HG03066 (cell line): ENCODE measurements at regions not wholly inside any gene's neighbourhood (a gene's known extent, or its start where the extent isn't known, plus 50 kb on each side); places are given as distances from the start of the nearest gene placed in this dataset.

Source experiments
- ATAC-seq: cut with Tn5 transposase; IDR thresholded peaks from one replicate; pipeline ENCODE4 v1.9.1; 2021; ENCODE audit warnings: low read depth; ENCODE audit not compliant: unreplicated experiment

DNA sequence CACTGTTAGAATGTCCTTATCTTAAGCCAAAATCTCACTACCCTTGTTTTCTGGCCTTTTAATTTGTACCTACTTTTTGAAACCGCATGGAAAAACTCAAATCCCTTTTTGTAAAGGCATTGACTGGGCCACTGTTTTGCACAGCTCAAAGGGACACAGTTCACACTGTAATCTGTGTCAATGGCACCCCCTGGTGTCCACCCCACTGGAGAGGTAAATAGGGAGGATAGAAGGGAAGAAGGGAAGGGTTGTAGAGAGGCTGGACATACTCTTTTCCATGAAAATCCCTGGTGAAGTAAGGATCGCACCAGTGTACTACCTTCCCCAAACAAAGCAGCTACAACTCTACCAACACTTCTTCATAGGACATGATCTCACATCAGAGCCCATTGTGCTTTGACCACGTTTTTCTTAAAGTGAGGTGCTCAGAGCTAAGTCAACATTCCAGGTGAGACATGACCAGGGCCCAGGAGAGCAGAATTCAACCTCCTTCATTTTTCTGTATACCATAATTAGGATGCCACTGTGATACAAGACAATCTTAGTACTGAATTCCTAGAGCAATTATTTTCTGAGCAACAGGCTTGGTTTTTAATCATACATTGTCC lies 92.4 kb upstream of the RMDN2 start:
- ATAC-seq, result peak; percentile 49

GRCh38 chr2:37833423-37833822 lies 91.7 kb upstream of the RMDN2 start:
- no peak for ATAC-seq

- ATAC-seq, result no peak
Observed at GRCh38 chr2:37836270-37836669, 88.8 kb upstream of the RMDN2 start.

GRCh38 chr2:37836711-37837110 lies 88.4 kb upstream of the RMDN2 start:
- no peak for ATAC-seq

DNA sequence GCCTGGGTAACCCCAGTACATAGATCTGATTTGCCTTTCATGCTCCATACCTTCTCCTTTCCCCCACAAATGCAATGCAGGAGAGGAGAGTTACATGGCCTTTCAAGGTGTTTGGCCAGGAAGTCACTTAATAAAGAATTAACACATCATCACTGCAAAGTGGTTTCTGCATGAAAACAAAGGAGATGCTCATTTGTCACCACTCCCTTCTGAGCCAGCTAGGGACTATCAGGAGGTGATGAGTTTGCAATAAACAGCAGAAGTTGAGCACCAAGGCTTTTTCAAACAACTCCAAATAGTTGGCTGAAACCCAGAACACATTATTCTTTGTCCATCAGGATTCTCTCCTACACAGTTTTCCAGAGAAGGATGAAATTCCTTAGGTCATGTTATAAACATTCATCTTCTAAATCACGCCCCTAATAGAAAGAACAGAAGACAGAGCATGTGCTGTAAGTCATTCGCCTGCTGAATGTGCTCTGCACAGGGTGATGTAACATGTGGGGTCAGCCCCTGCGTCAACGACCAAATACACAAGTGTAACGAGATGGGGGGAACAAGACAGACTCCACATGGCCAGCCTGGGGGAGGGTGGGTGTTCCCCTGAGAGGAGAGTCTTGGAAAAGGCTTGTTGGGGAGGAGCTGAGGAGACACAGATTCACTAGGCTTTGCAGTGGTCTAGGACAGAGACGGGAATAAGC lies 87.3 kb upstream of the RMDN2 start:
- no peak for ATAC-seq

DNA sequence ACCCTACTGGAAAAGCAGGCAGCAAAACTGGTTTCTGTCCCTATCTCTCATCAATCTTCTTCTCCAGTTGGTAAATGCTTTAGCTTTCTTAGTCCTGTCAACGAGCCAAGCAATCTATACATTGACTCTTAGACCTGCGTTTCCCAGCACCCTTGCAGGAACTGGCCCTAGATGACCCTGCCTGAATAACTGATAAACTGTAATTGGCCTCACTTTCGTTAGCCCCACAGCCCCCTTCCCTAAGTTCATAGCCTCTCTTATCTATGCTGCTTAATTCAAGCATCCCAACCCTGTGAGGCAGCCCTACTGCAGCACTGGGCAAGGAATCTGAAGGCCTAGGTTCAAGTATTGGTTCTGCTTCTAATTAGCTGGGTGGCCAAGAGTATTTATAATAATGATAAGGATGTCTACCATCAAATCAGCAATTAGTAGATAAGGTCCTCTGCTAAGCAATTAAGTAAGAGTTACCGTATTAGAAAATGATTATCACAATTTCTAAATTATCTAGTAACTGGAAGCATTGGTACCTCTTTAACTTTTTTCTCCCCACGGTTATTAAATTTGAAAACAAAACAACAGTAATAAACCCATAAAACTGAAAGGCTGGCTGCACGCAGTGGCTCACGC lies 86.4 kb upstream of the RMDN2 start:
- no peak for ATAC-seq

GRCh38 chr2:37839991-37840390 lies 85.1 kb upstream of the RMDN2 start:
- no peak for ATAC-seq

DNA sequence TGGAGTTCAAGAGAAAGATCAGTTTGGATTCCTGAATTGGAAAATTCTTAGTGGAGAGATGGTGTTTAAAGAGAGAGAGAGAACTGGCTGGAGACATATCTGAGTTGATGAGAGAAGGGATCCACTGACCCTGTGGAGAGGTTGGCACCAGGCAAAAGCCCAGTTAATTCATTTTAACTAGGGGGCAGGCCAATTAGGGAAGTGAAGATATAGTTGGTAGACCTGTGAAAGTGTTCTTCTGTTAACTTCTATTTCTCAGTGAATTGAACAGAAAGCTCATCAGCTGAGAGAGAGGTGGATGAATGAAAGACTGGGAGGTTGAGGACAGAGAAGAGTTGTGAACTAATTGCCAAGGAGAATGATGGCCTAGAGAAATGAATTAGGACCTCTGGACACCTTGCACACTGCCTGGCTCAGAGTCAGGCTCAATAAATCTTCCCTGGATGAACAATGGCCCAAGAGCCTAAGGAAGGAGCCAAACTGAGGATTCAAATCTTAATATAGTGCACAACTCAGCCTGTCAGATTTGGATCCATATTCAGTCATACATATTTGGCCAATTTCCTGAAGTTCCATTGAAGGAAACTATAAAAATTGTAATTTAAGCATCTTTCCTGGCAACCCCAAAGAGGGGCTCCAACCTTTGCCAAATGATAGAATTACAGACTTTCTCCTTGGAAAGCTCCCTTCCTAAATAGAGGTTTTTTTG lies 82.2 kb upstream of the RMDN2 start:
- no peak for ATAC-seq

DNA sequence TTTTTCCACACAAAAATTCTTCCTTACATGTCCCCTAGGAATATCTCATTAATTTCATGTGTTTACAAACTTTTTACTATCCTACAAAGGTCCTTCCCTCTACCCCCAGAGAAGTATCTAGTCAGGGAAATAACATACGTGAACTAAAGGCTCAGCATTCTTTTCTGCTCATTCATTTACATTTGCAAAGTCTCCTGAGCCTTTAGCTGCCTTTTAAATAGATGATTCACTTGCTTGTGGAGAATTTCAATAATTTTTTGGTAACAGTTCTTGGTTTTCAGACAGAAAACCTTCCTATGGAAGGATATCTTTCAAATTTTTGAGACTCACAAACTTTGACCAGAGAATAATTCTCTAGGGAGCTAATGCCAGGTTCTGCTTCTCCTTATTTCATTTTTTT lies 81.5 kb upstream of the RMDN2 start:
- ATAC-seq, result no peak

DNA sequence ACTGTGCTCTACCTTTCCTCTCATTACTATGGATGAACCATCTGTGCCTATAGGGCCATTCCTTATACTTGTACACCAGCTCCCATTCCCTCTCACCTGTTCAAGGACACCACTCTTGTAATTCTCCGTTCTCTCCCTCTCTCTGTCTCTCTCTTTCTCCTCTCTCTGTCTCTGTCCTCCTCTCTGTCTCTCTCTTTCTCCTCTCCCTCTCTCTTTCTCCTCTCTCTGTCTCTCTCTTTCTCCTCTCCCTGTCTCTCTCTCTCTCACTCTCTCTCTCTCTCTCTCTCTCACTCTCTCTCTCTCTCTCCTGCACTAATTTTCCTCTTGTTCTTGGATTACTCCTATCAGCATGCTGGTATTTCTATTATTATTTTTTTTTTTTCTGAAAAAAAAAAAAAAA lies 78.9 kb upstream of the RMDN2 start:
- no peak for ATAC-seq

DNA sequence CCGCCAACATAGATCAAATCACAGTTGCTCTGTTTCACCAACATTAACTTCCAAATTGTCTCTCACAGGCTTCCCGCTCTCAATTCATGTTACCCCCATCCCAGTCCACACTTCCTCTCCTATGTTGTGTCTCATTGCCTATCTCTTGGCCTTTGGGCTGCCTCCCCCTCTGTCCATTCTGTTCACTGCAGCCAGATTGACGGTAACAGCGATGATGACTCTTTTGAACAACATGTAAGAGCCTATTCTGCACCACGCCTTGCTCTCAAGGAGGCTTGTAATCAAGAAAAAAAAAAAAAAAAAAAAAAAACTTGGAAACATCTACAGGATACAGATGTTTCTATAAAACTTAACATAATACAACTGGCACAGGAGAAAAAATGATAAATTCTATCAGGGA lies 77.3 kb upstream of the RMDN2 start:
- ATAC-seq, result no peak

- ATAC-seq, result no peak
Observed at GRCh38 chr2:37848451-37848850, 76.6 kb upstream of the RMDN2 start.

GRCh38 chr2:37849911-37850310 lies 75.2 kb upstream of the RMDN2 start:
- ATAC-seq, result no peak

GRCh38 chr2:37851428-37851827 lies 73.7 kb upstream of the RMDN2 start:
- peak; percentile 21 for ATAC-seq

DNA sequence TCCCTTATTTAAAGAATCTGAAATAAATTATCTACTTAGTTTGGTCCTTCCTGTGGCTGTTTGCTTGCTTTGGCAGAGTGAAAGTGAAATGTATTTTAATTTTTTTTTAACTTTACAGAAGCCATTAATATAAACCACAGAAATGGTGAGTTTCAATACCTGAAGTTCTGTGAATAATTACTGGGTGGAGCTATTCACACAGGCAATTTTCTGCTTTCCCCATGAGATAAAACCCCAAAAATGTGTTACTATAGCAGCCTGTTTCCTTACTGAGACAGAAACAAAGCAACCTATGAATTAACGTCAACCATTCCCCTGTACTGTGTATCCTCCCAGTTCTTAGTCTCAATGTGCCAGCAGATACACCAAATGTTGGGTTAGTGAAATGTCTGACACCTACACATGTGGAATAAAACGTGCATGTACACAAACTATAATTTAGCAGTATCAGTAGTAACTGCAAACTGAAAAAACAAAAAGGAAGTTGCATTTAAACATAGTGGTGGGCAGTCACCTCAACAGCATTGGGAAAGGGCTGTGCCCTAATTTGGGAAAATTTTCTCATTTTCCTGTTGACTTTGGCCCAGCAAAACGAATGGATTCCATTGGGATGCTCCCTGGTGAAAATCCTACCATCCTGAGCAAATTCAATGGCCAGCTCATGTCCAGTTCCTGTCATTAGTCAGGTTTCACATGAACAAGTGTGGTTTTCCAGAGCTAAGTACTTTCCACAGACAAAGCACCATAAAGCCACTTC lies 73.1 kb upstream of the RMDN2 start:
- peak; percentile 83 for ATAC-seq

GRCh38 chr2:37852585-37853014 lies 72.5 kb upstream of the RMDN2 start:
- ATAC-seq, result no peak

DNA sequence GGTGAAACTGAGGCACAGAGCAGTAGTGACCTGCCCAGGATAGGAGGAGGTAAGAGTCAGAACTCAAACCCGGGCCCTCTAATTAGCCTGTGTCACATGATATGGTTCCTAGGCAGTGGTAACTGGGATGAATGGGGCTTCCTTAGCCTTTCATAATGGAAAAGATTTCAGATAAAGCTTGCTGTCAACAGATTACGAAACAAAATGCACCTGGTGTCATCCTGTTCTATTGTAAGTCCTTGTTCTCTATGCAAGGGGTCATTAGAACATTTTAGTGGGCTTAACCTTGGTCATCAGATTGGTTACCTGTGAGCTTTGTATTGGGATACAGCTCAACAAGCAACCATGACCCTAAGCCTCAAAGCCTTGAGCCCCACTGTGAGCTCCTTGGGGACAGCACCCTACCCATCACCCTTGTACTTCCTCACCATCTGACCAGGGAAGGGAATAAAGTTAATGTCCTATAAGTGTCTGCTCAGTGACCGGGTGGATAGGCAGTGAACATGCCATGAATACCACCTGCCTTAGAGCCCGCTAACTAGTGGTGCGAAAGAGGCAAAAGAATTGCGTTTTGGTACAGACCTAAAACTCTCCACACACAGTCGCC lies 70.3 kb upstream of the RMDN2 start:
- no peak for ATAC-seq

DNA sequence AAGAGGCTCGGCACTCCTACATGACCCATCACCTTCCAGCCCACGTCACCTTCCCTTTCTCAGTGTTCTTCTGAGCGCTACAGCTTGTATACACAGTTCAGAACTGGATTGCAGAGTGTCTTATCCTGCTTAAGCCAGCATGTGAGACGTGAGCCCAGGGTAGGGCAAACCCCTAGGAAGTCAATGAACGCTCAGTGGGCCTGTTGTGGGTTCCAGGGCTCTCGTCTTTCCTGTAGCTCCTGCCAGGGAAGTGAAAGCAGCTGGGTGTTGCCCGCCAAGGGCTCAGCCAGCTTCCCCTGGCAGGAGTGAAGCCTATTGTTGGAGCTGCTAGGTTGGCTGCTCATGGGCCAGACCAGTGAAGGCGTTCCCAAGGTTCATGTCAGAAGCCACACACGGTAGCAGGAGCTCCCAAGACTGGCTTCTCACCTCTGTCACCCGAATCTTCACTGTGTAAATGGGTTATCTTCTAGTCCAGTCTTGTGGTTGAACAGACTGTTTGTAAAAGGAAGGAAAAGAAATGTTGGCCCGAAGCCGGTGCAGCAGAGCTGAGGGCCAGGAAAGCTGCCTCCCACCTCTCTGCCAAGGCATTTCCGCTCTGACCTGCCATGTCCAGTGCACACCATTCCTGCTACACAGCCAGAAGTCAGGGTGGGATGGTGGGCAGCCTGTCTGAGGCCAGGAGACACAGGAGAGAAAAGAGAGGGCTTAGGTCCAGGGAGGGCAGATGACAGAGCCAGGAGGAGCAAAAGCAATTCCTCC lies 69.6 kb upstream of the RMDN2 start:
- ATAC-seq, result no peak

DNA sequence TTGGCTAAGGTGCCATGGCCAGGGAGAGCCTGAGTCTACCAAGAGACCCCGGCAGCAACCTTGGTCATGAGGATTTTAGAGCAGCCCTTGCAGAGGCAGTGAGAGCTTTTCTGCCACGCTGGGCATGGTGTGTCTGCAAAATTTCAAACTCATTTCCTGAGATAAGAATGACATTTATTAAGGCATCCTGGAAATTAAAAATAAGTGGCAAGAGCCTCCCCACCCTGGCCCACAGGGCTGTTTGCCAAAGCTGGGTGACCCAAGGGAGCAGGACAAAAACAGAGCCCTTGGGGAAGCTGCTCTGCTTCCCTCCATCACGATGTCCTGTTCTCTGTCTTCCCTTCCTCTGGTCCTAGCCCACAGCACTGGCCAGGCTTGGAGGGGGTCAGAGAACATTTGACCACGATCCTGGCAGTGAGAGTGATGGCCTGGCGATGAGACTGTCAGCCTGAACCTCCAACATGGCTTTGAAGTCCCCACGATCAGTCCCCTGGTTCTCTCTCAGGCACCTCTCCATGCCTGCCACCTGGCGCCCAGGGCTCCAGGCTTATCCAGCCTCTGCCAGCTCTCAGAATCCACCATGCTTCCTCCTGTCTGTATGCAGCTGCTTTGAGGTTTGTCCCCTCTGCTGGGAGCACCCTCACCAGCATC lies 68.9 kb upstream of the RMDN2 start:
- no peak for ATAC-seq
